HG03045 (cell line): ENCODE measurements at regions not wholly inside any gene's neighbourhood (a gene's known extent, or its start where the extent isn't known, plus 50 kb on each side); places are given as distances from the start of the nearest gene placed in this dataset.
"Not testable (repeated sequence)": the region's sequence is repeated elsewhere in the genome, so short reads cannot be mapped to it uniquely, and the experiment has no call there.

Source experiments
- ATAC-seq: cut with Tn5 transposase; IDR thresholded peaks from one replicate; pipeline ENCODE4 v1.9.1; 2021; ENCODE audit warnings: mild to moderate bottlenecking, moderate library complexity; ENCODE audit not compliant: unreplicated experiment

DNA sequence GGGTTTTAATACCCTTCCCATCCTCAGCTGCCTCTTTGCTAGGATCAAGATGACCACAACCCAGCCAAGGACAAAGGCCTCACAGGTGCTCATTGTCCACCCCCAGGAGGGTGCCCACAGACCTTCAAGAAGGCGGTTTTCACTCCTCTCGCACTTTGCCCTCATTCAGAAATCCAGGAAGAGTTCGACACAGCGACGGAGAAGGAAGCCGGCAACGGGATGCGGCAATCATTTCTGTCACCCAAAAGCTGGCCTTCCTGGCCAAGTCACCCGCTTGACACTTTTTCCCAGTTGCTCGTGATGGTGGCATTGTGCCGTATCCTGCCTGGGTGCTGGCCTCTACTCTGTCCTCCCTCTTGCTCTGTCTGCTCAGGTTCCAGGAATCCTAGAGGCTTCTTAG is 293.0 kb upstream of the ZNF337 start:
- ATAC-seq, result not testable (repeated sequence)

DNA sequence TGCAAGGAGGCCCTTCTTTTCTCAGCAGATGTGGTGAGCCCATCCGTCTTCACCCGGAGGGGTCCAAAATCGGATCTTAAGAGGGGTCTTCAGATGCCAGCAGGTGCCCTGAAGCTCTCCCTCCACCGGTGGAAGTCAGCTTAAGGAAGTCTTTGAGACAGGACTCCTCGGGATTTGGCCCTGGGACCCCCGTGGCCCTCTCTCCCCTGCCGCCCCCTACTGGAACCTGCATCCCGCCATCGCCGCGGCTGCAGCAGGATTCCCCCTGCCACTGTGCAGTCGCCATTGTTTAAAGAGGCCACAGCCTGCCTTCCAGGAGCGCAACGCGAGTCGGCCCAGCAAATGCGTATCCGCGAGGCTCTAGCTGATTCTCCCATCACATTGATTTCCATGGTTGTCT is 292.5 kb upstream of the ZNF337 start:
- ATAC-seq, result no peak

DNA sequence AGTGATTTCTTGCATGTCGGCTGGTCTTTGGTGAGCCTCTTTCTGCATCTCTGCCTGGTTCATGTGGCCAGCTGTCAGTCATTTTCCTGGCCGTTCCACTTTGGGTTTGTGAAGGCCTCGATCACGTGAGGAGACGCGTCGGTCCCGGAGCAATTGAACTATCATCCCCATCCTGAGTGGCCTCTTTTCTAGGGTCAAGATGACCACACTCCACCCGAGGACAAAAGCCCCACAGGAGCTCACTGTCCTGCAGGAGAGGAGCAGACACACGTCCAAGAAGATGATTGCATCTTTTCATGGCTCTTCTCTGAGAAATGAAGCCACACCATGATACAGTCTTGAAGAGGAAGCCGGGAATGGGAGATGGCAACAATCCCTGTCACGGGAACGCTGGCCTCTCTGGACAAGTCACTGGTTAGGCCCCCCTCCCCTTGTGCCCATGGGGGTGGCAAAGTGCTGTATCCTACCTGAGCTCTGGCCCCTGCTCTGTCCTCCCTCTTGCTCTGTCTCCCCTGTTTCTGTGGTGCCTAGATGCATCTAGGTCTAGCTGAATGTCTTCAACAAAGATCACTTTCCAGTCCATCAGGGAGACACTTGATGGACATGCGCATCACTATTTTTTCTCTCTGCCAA is 291.4 kb upstream of the ZNF337 start:
- ATAC-seq, result not testable (repeated sequence)

DNA sequence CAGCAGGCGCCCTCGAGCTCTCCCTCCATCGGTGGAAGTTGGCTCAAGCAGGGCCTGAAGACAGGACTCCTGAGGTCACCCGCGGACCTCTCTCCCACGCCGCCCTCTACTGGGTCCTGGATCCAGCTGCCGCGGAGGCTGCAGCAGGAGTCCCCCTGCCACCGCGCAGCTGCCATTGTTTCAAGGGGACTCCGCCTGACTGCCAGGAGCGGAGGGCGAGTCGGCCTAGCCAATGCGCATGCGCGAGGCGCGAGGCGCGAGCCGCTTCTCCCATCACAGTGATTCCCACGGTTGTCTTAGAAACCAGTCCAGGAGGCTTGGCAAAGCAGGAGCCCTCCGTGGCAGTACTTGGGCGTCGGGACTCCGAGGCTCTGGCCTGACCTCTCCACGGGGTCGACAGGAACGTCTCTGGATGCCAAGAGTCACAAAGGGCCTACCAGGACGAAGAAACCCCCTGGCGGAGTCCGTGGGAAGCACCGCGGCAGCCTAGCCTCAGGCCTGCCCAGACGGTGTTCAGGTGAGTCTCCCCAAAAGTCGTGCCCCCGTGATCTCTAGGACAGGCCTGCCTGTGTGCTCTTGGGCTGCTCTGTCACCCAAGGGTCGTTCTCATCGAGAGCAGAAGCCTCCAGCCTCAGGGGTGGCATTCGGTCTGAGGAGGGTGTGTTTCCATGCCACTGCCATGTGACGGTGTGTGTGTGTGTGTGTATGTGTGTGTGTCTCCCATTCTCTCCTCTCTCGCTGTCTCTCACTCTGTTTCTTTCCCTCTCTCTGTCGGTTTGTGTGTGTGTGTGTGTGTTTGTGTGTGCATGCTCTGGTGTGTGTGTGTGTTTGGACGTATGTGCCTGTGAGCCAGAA is 290.6 kb upstream of the ZNF337 start:
- ATAC-seq, result peak; percentile 84

DNA sequence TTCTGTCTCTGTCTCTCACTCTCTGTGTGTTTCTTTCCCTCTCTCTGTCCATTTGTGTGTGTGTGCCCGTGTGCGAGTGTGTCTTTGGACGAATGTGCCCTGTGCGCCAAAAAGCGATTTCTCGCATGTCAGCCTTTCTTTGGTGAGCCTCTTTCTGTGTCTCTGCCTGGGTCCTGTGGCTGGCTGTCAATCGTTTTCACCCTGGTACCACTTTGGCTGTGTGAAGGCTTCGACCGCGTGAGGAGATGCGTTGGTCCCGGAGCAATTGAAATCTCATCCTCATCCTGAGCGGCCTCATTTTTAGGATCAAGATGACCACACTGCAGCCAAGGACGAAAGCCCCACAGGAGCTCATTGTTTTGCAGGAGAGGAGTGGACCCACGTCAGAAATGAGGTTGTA is 288.9 kb upstream of the ZNF337 start:
- no peak for ATAC-seq

DNA sequence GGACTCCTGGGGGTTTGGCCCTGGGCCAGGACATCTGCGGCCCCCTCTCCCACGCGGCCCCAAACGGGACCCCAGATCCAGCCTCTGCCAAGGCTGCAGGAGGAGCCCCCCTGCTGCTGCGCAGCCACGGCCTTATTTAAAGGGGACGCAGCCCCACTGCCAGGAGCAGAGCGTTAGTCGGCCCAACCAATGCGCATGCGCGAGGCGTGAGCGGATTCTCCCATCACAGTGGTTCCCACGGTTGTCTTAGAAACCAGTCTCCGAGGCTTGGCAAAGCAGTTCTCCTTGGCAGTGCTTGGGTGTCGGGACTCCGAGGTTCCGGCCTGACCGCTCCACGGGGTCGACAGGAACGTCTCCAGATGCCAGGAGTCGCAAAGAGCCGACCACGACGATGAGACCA is 288.3 kb upstream of the ZNF337 start:
- ATAC-seq, result no peak

DNA sequence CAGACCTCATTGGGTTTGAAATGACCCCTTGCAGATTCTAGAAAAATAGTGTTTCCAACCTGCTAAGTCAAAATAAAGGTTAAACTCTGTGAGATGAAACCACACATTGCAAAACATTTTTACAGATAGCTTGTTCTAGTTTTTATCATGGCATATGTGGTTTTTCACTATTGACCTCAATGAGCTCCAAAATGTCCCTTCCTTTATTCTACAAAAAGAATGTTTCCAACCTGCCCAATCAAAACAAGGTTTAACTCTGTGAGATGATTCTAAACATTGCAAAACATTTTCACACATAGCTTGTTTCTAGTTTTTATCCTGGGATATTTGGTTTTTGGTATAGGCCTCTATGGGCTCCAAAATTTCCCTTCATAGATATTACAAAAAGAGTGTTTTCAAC is 286.0 kb upstream of the ZNF337 start:
- not testable (repeated sequence) for ATAC-seq

DNA sequence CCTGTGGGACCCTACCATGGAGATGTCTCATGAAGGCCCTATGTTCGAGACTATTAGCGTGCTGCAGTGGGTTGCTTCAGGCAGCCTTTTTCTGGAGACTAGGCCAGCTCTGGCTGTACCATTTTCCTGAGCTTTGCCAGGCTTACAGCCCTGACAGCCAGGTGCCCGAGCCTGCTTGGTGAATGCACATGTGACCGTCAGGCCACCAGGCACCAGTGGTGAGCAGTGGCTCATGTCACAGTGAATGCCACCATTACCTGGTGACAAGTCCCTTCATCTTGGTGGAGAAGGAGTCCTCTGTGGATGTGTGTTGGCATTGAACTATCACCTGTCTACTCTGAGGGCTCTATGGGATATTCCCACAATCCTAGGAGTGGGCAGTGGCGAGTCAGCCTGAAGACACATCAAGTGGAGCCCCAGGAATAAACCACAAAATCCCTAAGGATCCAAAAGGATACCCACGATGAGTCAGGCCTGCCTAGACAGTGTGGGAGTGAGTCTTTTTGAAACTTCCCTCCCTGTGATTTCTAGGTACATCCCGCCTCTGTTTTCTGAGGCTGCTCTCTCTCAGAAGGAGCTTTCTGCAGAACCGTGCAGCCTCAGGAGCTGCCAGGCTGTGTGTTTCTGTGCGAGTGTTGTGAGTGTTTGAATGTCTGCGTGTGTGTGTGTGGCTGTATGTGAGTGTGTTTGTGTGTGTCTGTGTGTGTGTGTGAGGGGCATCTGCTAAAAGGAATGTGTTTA is 282.0 kb upstream of the ZNF337 start:
- ATAC-seq, result not testable (repeated sequence)

DNA sequence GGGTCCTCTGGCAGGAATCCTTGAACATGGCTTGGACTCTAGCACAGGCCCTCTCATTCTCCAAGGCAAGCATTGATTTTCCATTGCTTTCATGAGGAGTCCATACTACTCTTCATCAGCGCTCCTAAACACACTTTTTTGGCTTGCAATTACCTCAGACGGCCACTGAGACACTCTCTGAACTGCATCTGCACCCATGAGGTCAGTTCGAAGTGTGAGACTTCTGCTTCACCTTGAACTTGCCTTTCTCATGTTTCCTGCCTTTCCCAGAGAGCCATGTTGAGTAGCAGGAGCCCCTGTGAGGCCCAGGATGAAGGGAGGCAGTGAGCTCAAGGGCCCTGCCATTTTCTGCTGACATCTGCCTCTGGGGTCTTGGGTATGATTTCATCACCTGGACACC is 279.2 kb upstream of the ZNF337 start:
- not testable (repeated sequence) for ATAC-seq

DNA sequence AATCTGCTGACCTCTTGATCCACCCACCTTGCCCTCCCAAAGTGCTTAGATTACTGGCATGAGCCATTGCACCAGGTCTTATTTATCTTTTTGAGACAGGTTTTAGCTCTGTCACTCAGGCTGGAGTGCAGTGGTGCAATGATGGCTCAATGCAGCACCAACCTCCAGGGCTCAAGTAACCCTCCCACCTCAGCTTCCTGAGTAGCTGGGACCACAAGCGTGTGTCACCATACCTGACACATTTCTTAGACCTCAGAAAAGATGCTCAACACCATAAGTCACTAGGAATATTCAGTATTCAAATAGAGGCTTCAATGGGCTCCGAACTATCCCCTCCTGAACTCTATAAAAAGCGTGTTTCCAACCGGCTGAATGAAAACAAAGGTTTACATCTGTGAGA is 268.6 kb upstream of the ZNF337 start:
- ATAC-seq, result not testable (repeated sequence)

DNA sequence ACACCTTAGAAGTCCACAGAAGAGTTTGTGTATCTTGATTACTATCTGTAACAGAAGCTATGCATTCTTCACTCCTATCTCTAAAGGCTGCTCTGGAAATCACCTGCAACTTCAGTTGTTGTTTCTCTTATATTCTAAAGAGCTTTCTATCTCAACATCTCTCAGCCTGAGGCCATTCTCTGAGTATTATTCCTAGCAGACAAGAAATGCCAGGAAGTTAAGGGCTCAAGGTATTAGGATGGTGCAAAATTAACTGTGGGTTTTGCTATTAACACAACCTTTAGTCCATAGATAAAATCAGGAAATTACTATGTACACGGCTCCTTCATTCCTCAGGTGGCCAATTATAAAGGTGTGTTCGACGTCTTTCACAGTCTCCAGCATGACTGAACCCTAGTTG is 257.2 kb upstream of the ZNF337 start:
- not testable (repeated sequence) for ATAC-seq

DNA sequence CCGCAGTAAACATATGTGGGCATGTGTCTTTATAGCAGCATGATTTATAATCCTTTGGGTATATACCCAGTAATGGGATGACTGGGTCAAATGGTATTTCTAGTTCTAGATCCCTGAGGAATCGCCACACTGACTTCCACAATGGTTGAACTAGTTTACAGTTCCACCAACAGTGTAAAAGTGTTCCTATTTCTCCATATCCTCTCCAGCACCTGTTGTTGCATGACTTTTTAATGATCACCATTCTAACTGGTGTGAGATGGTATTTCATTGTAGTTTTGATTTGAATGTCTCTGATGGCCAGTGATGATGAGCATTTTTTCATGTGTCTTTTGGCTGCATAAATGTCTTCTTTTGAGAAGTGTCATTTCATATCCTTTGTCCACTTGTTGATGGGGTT is 238.6 kb upstream of the ZNF337 start:
- ATAC-seq, result not testable (repeated sequence)

DNA sequence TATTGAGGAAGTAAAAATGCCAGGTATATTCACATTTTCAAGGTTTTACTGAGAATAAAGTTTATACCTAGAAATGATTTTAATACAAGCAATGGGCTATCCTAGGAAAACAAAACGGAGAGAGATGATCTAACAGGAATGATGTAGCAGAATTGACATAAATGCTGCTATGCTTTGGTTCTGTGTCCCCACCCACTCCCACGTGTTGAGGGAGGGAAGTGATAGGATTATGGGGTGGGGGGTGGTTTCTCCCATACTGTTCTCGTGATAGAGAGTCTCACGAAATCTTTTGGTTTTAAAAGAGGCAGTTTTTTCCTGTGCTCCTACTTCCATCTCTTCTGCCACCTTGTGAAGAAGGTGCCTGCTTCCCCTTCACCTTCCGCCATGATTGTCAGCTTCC is 236.2 kb upstream of the ZNF337 start:
- ATAC-seq, result not testable (repeated sequence)

DNA sequence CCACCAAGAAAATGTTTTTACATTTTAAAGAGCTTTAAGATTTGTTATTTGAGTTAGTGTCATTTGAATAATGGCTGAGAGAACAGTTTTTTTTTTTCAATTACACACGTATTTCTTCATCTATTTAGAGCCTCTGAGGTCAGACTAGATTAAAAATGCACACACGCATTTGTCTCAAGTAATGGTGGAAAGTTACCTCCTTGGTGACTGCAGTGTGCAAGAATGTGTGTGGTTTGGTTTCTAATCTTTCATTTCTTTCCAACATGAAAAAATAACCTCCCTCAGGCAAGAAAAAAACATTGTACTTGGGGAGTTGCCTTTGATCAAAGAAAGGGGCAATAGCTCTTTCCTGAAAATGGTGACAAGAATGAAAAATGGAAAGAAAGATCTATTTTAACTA is 235.5 kb upstream of the ZNF337 start:
- not testable (repeated sequence) for ATAC-seq

DNA sequence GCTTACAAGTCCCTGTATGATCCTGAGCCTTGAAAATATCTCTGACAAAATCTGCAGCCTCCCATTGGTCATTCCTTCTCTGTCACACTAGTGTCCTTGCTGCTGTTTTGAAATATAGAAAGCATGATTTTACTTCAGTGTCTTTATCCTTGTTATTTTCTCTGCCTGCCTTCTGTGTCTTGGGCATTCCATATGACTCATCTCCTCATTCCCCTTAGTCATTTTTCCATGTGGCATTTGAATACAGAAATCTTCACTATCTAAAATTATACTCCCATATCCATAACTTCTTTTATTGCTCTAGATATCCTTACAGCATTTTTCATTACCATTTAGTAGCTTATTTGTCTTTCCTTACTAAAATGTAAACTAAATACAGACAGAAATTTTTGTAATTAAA is 205.7 kb upstream of the ZNF337 start:
- not testable (repeated sequence) for ATAC-seq

DNA sequence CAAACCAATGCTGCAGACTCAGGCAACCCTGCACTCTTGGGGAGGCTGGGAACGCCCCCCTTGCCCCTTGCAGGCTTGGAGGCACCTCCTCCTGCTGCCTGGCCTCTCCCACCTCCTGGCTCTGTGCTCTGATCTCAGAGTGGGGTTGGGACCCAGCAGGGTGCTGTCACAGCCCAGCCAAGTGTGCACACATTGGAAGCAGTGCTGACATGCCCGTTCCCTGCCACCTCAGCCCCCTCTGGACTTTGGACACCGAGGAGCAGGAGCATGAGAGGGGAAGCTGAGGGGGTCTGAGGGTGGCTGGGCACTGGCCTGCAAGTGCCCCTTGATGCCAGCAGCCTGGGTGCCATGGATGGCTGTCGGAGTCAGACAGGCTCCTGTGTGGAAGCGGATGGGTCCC is 202.0 kb upstream of the ZNF337 start:
- not testable (repeated sequence) for ATAC-seq

DNA sequence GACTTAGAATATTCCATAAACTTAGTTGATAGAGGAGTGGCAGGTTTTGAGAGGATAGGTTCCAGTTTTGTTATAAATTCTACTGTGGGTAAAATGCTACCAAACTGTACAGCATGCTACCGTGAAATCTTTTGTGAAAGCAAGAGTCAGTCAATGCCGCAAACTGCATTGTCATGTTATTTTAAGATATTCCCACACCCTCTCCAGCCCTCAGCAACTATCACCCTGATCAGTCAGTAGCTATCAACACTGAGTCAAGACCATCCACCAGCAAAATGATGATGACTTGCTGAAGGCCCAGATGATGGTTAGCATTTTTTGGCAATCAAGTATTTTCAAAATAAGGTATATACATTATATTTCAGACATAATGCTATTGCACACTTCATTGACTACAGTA is 182.4 kb upstream of the ZNF337 start:
- not testable (repeated sequence) for ATAC-seq

DNA sequence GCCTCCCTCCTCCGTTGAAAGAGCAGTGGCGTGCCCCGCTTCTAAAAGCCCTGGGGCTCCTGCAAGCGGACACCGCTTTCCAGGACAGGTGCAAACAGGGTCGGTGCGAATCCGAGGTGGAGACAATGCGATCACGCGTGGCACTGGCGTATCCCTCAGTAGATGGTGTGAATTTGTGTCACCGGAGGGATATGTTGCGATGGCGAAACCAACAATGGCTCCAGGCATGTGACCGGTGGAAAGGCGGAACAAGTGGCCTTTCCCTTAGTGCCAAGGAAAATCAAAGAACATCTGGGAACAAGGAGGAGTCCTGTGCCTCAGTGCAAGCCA is 172.0 kb upstream of the ZNF337 start:
- ATAC-seq, result not testable (repeated sequence)

DNA sequence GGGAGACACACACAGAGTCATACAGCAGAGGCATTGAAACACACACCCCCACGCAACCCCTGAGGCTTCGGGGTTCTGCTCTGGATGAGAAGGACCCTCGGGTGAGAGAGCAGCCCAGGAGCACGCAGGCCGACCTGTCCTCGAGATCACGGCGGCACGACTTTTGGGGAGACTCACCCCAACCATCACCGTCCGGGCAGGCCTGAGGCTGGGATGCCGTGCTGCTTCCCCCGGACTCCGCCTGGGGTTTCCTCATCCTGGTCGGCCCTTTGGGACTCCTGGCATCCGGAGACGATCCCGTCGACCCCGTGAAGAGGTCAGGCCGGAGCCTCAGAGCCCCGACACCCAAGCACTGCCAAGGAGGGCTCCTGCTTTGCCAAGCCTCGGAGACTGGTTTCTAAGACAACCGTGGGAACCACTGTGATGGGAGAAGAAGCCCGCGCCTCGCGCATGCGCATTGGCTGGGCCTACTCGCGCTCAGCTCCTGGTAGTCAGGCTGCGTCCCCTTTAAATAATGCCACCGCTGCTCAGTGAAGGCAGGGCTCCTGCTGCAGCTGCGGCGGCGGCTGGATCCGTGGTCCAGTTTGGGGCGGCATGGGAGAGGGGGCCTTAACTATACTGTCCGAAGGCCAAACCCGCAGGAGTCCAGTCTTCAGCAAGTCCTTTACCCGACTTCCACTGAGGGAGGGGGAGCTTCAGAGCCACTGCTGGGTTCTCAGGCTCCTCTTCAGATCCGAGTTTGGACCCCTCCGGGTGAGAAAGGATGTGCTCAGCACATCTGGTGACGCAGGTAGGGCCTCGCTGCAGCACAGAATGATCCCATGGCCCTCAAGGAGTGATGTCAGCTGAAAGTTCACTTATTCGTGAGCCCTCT is 171.4 kb upstream of the ZNF337 start:
- ATAC-seq, result no peak

DNA sequence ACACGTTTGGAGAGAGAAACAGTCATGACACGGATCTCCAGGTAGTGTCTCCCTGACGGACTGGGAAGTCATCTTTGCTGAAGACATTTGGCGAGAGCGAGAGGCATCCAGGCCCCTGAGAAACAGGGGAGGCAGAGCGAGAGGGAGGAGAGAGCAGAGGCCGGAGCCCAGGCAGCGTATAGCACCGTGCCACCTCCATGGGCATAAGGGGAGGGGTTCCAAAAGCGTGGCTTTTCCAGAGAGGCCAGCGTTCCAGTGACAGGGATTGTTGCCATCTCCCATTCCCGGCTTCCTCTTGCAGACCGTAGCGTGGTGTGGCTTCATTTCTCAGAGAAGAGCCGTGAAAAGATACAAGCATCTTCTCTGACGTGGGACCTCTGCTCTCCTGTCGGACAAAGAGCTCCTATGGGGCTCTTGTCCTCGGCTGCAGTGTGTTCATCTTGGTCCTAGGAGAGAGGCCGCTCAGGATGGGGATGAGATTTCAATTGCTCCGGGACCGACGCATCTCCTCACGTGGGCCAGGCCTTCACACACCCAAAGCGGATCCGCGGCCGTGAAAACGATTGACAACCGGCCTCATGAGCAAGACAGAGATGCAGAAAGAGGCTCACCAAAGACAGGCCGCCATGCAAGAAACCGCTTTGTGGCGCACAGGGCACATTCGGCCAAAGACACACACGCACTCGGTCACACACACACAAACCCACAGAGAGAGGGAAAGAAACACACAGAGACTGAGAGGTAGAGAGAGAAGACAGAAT is 170.5 kb upstream of the ZNF337 start:
- ATAC-seq, result not testable (repeated sequence)
